ENCODE measurements at regions not wholly inside any gene's neighbourhood (a gene's known extent, or its start where the extent isn't known, plus 50 kb on each side); places are given as distances from the start of the nearest gene placed in this dataset.

DNA sequence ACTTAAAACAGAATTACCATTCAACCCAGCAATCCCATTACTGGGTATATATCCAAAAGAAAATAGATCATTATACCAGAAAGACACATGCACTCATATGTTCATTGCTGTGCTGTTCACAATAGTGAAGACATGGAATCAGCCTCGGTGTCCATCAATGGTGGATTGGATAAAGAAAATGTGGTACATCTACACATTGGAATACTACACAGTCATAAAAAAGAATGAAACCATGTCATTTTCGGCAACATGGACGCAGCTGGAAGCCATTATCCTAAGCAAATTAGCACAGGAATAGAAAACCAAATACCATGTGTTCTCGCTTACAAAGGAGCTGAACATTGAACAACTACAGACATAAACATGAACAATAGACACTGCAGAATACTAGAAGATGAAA is 244.8 kb upstream of the PROX1 start:
- TF ChIP-seq ZNF274 (IDR thresholded peaks at IDR 0.05; ENCODE audit: low read depth, low read length) (no peak), YY1 (IDR thresholded peaks at IDR 0.05; ENCODE audit: insufficient read depth, insufficient read length) (no peak), SUZ12 (IDR thresholded peaks at IDR 0.05; ENCODE audit: extremely low read depth, insufficient read depth, insufficient read length) (no peak)
